Activated naive CD8-positive, alpha-beta T cell treated with anti-CD3 and anti-CD28 coated beads, Interleukin-2, amount 50 U/mL, for 24 hours (primary cell): ENCODE measurements at regions not wholly inside any gene's neighbourhood (a gene's known extent, or its start where the extent isn't known, plus 50 kb on each side); places are given as distances from the start of the nearest gene placed in this dataset.
"Not testable (repeated sequence)": the region's sequence is repeated elsewhere in the genome, so short reads cannot be mapped to it uniquely, and the experiment has no call there.

Source experiments
- ATAC-seq: fragments of 150-1000 bp; cut with Tn5 transposase; one replicate; pipeline ENCODE4 v1.10.0; 2021
- DNase-seq: peaks from one replicate; pipeline ENCODE4 v3.0.0; 2021
- H3K27ac Mint-ChIP-seq: one replicate; pipeline ENCODE4 v1.8.0; 2021; ENCODE audit warnings: mild to moderate bottlenecking, mixed read lengths
- H3K27me3 Mint-ChIP-seq: one replicate; pipeline ENCODE4 v1.8.0; 2021; ENCODE audit warnings: mixed read lengths
- H3K36me3 Mint-ChIP-seq: one replicate; pipeline ENCODE4 v1.8.0; 2021; ENCODE audit warnings: low read depth, mixed read lengths
- H3K4me1 Mint-ChIP-seq: one replicate; pipeline ENCODE4 v1.8.0; 2021; ENCODE audit warnings: mixed read lengths
- H3K4me3 Mint-ChIP-seq: one replicate; pipeline ENCODE4 v1.8.0; 2021; ENCODE audit warnings: mild to moderate bottlenecking, moderate library complexity, mixed read lengths
- H3K9me3 Mint-ChIP-seq: one replicate; pipeline ENCODE4 v1.8.0; 2021; ENCODE audit warnings: mixed read lengths

- H3K4me1 Mint-ChIP-seq, result no peaks in the 10 kb centered on the region
- peak; percentile 9 for ATAC-seq
These were observed 75.7 kb upstream of the LRPAP1 start for GRCh38 chr4:3607690-3608552.

GRCh38 chr4:3606850-3607249 is 74.6 kb upstream of the LRPAP1 start:
- H3K27me3 Mint-ChIP-seq, H3K36me3 Mint-ChIP-seq, H3K27ac Mint-ChIP-seq, H3K9me3 Mint-ChIP-seq, H3K4me1 Mint-ChIP-seq, DNase-seq, ATAC-seq, H3K4me3 Mint-ChIP-seq: not testable (repeated sequence)

More at GRCh38 chr4:3607690-3608552, 75.7 kb upstream of the LRPAP1 start:
- Mint-ChIP-seq H3K27me3 (no peaks in the 10 kb centered on the region), H3K27ac (no peak overlapping the region), H3K36me3 (no peaks in the 10 kb centered on the region), H3K9me3 (peaks cover 1% of the 10 kb centered on the region), H3K4me3 (no peak overlapping the region)
- DNase-seq, result no peak

DNA sequence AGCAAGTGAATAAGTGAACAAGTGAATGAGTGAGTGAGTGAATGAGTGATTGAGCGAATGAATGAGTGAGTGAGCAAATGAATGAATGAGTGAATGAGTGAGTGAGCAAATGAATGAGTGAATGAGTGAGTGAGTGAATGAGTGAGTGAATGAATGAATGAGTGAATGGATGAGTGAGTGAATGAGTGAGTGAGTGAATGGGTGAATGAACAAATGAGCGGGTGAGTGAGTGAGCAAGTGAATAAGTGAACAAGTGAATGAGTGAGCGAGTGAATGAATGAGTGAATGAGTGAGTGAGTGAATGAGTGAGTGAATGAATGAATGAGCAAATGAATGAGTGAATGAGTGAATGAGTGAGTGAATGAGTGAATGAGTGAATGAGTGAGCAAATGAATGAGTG is 74.0 kb upstream of the LRPAP1 start:
- not testable (repeated sequence) for H3K4me1 Mint-ChIP-seq, H3K27me3 Mint-ChIP-seq, H3K27ac Mint-ChIP-seq, H3K36me3 Mint-ChIP-seq, H3K9me3 Mint-ChIP-seq, H3K4me3 Mint-ChIP-seq, DNase-seq, ATAC-seq

- Mint-ChIP-seq H3K27me3 (no peaks in the 10 kb centered on the region), H3K4me1 (no peaks in the 10 kb centered on the region), H3K9me3 (no peaks in the 10 kb centered on the region), H3K27ac (no peak overlapping the region), H3K4me3 (no peak overlapping the region), H3K36me3 (no peaks in the 10 kb centered on the region)
- no peak for DNase-seq
- ATAC-seq, result no peak
These were observed 73.3 kb upstream of the LRPAP1 start for GRCh38 chr4:3605491-3605890.

DNA sequence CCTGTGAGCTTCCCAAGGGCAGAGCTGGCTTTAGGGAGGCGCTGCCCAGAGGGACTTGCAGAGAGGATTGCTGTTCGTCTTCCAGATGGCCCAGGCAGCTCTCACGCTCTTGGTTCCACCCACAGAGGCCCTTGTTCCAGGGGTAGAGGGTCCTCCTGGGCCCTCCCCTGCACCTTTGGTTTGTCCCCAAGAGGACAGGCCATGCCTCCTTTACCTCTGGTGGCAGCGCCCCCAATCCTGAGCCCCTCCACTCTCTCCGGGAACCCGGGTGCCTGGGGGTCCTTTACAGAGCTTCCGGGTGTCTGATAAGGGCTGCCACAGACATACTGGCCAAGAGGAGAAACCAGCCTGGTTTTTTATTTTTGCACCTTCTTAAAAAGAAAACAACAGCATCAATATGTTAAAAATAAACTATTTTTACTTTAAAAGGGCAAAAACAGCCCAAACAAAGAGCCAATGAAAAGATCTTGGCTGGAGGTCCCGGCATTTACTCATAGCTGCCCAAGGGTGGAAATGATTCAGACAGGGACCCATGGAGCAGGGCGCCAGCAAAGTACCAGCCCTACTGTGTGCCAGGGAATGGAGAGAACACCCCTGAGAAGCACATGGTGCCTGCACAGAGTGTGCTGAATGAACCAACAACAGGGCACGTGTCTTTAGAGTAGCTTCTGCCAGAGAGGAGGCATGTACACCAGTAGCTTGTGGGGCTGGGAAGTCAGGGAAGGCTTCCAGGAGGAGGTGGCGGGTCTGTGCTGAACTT is 70.8 kb upstream of the LRPAP1 start:
- not testable (repeated sequence) for H3K4me3 Mint-ChIP-seq, H3K36me3 Mint-ChIP-seq, H3K27me3 Mint-ChIP-seq, H3K4me1 Mint-ChIP-seq, H3K9me3 Mint-ChIP-seq, DNase-seq, ATAC-seq, H3K27ac Mint-ChIP-seq

DNA sequence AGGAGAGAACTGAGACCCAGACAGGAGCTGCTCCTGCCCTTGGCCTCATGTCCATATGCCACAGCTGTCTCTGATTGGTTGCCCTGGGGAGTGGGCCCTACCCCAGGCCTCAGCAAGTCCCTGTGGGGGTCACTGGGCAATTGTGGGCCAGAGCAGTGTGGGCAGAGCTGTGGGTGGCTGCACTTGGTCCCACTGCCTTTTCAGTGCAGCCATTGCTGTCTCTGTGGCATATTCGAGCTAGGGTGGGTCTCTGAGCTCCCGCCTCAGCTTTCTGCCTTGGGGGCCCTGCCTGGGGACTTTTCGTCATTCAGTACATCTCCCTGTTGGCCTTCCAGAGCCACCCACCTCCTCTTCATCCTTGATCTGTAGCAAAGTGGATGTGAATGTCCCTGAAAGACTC is 69.8 kb upstream of the LRPAP1 start:
- ATAC-seq, result no peak
- no peak overlapping the region for H3K4me3 Mint-ChIP-seq
- no peaks in the 10 kb centered on the region for H3K9me3 Mint-ChIP-seq
- H3K4me1 Mint-ChIP-seq, result no peaks in the 10 kb centered on the region
- no peak overlapping the region for H3K27ac Mint-ChIP-seq
- no peaks in the 10 kb centered on the region for H3K36me3 Mint-ChIP-seq
- no peaks in the 10 kb centered on the region for H3K27me3 Mint-ChIP-seq
- no peak for DNase-seq

- ATAC-seq, DNase-seq, H3K9me3 Mint-ChIP-seq, H3K27me3 Mint-ChIP-seq, H3K27ac Mint-ChIP-seq, H3K4me1 Mint-ChIP-seq, H3K36me3 Mint-ChIP-seq, H3K4me3 Mint-ChIP-seq: not testable (repeated sequence)
These were observed 69.0 kb upstream of the LRPAP1 start for GRCh38 chr4:3601108-3601690.

DNA sequence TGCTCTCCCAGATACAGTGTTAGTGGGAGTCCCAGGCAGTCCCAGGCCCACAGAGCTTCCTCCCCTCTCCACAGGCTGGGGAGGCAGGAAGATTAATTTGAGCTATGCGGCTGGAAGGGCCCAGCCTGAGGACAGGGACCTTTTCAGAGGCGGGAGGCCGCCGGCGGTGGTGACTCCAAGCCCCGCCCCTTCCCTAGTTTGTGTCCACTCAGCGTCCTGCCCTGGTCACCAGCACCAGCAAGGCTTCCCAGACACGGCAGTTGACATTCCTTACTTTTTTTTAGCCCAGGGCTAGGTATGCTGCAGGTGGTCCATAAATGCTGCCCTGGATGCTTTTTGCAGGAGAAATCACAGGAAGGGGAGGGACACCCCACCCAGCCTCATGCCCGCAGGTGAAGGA is 67.7 kb upstream of the LRPAP1 start:
- Mint-ChIP-seq H3K27me3 (peaks cover 8% of the 10 kb centered on the region), H3K9me3 (no peaks in the 10 kb centered on the region), H3K27ac (no peak overlapping the region), H3K4me3 (no peak overlapping the region), H3K36me3 (no peaks in the 10 kb centered on the region), H3K4me1 (no peaks in the 10 kb centered on the region)
- ATAC-seq (no peak), DNase-seq (no peak)

DNA sequence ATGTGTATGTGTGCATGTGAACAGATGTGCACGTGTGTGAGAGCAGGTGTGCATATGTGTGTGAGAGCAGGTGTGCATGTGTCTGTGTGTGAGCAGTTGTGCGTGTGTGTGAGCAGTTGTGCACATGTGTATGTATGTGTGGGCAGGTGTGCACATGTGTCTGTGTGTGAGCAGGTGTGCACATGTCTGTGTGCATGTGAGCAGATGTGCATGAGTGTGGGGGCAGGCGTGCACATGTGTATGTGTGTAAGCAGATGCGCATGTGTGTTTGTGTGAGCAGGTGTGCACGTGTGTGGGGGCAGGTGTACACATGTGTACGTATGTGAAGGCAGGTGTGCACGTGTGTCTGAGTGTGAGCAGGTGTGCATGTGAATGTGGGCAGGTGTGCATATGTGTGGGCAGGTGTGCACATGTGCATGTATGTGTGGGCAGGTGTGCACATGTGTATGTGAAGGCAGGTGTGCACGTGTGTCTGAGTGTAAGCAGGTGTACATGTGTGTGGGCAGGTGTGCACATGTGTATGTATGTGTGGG is 66.5 kb upstream of the LRPAP1 start:
- H3K27me3 Mint-ChIP-seq, result peaks cover 12% of the 10 kb centered on the region
- ATAC-seq (no peak), DNase-seq (no peak)
- no peak overlapping the region for H3K4me3 Mint-ChIP-seq
- no peaks in the 10 kb centered on the region for H3K36me3 Mint-ChIP-seq
- H3K4me1 Mint-ChIP-seq, result no peaks in the 10 kb centered on the region
- H3K9me3 Mint-ChIP-seq, result no peaks in the 10 kb centered on the region
- no peak overlapping the region for H3K27ac Mint-ChIP-seq

- not testable (repeated sequence) for H3K4me1 Mint-ChIP-seq, ATAC-seq, DNase-seq, H3K9me3 Mint-ChIP-seq, H3K4me3 Mint-ChIP-seq, H3K36me3 Mint-ChIP-seq, H3K27ac Mint-ChIP-seq
- H3K27me3 Mint-ChIP-seq, result peaks cover 16% of the 10 kb centered on the region
These were observed 65.8 kb upstream of the LRPAP1 start for GRCh38 chr4:3597896-3598505.

- H3K4me1 Mint-ChIP-seq, H3K9me3 Mint-ChIP-seq, H3K36me3 Mint-ChIP-seq, H3K4me3 Mint-ChIP-seq, DNase-seq, ATAC-seq, H3K27ac Mint-ChIP-seq: not testable (repeated sequence)
- peaks cover 16% of the 10 kb centered on the region for H3K27me3 Mint-ChIP-seq
These were observed 64.9 kb upstream of the LRPAP1 start for GRCh38 chr4:3596957-3597733.

DNA sequence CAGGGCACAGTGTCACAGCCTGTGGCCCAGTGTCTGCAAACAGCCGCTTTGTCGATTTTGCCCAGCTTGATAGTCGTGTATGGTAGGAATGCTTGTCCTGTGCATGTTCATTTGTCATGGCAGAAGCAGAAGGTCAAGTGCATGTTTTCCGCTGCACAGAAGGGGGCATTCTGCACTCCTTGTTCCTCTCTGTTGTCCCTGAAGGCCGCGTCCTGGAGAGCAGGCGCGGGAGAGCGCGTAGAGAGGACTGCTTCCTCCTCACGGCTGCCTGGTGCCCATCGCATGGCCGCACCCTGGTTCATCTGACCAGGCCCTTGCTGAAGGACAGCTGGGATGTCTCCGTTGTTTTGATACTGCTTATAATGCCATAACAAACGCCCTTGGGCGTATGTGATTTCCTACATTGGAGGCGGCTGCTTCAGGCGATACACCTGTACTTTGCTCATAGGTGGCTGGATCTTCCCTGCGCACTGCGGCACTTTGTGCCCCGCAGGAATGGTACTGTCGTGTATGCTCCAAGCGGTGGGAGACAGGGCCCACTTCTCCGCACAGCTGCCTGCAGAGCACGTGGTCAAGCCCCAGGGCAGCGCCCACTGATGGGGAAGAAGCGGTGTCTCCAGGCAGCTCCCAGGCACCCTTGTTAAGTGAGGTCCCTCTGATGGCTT is 63.5 kb upstream of the LRPAP1 start:
- not testable (repeated sequence) for H3K9me3 Mint-ChIP-seq, H3K27ac Mint-ChIP-seq, H3K4me1 Mint-ChIP-seq, H3K4me3 Mint-ChIP-seq, DNase-seq, ATAC-seq, H3K36me3 Mint-ChIP-seq
- H3K27me3 Mint-ChIP-seq, result peaks cover 17% of the 10 kb centered on the region

DNA sequence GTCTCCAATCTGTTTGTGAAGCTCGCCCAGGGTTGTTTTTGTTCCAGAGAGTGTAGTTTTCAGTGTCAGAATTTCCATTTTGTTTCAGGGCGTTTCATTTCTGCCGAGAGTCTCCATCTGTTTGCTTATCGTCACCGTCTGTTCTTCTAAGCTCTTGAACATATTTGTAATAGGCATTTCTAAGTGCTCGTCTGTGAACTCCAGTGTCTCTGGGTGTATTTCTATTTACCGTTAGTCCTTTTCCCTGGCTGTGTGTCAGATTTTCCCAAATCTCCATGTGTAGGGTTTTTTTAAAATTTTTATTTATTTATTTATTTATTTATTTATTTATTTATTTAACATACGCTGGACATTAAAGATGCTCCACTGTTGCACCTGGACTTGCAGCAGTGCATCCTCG is 62.5 kb upstream of the LRPAP1 start:
- not testable (repeated sequence) for ATAC-seq, H3K36me3 Mint-ChIP-seq, H3K9me3 Mint-ChIP-seq, H3K27ac Mint-ChIP-seq, H3K4me3 Mint-ChIP-seq, DNase-seq, H3K4me1 Mint-ChIP-seq
- peaks cover 17% of the 10 kb centered on the region for H3K27me3 Mint-ChIP-seq
